ENCODE measurements at regions not wholly inside any gene's neighbourhood (a gene's known extent, or its start where the extent isn't known, plus 50 kb on each side); places are given as distances from the start of the nearest gene placed in this dataset.

DNA sequence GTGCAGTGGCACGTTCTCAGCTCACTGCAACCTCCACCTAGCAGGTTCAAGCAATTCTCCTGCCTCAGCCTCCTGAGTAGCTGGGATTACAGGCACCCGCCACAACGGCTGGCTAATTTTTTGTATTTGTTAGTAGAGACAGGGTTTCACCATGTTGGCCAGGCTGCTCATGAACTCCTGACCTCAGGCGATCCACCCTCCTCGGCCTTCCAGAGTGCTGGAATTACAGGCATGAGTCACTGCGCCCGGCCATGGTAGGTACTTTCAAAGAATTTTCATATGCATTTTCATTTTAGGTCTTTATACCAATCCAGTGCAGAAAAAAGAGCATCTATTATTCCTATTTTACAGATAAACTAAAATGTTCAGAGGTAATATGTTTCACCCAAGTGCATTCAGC, 411.3 kb upstream of the USP15 start:
- POLR2A ChIA-PET, result no interaction called here
- in situ Hi-C loops (cut with MboI), result no loop called here
- no peak overlapping the region for H2AFZ ChIP-seq (ENCODE audit: low read depth, low read length)
- no peaks in the 10 kb centered on the region for H3K9me1 ChIP-seq (ENCODE audit: control insufficient read depth, insufficient read depth, low read length)
- no peaks in the 10 kb centered on the region for H3K36me3 ChIP-seq (ENCODE audit: control insufficient read depth, insufficient read depth, low read length)
- CTCF ChIA-PET (ENCODE audit: low intra/inter-chr PET ratio), result no interaction called here
- TF ChIP-seq ZNF253 (CRISPR knock-in tag; conservative IDR thresholded peaks at IDR 0.05), result no peak
- no peak for TF ChIP-seq MTF1 (CRISPR knock-in tag; IDR thresholded peaks at IDR 0.05; ENCODE audit: borderline replicate concordance)
- no peak for TF ChIP-seq TCF3 (CRISPR knock-in tag; IDR thresholded peaks at IDR 0.05)
- no peak for TF ChIP-seq BACH1 (tag; IDR thresholded peaks at IDR 0.05)
- TF ChIP-seq PTTG1 (tag; IDR thresholded peaks at IDR 0.05; ENCODE audit: low read depth), result no peak
- TF ChIP-seq PURB (CRISPR knock-in tag; IDR thresholded peaks at IDR 0.05; ENCODE audit: low read depth), result no peak
- TF ChIP-seq SMAD1 (IDR thresholded peaks at IDR 0.05; ENCODE audit: low read depth, low read length, partially characterized antibody), result no peak
- no peak for TF ChIP-seq CHCHD3 (CRISPR knock-in tag; IDR thresholded peaks at IDR 0.05)
- no peak for TF ChIP-seq NR1H2 (CRISPR knock-in tag; IDR thresholded peaks at IDR 0.05)
- TF ChIP-seq ZNF77 (CRISPR knock-in tag; IDR thresholded peaks at IDR 0.05), result no peak
- TF ChIP-seq, protein P1, sequence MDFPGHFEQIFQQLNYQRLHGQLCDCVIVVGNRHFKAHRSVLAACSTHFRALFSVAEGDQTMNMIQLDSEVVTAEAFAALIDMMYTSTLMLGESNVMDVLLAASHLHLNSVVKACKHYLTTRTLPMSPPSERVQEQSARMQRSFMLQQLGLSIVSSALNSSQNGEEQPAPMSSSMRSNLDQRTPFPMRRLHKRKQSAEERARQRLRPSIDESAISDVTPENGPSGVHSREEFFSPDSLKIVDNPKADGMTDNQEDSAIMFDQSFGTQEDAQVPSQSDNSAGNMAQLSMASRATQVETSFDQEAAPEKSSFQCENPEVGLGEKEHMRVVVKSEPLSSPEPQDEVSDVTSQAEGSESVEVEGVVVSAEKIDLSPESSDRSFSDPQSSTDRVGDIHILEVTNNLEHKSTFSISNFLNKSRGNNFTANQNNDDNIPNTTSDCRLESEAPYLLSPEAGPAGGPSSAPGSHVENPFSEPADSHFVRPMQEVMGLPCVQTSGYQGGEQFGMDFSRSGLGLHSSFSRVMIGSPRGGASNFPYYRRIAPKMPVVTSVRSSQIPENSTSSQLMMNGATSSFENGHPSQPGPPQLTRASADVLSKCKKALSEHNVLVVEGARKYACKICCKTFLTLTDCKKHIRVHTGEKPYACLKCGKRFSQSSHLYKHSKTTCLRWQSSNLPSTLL (IDR thresholded peaks at IDR 0.05), result no peak
- no peak for TF ChIP-seq NR2F6 (CRISPR knock-in tag; IDR thresholded peaks at IDR 0.05)
- no peak for TF ChIP-seq ZNF224 (CRISPR knock-in tag; IDR thresholded peaks at IDR 0.05)
- no peak for TF ChIP-seq ZNF311 (CRISPR knock-in tag; IDR thresholded peaks at IDR 0.05)
- TF ChIP-seq CBX1 (IDR thresholded peaks at IDR 0.05; ENCODE audit: low read depth), result no peak
- no peak for FAIRE-seq
- no peak overlapping the region for H3K9ac ChIP-seq (ENCODE audit: insufficient read depth in 1 of 2, low read depth in 2 of 2, low read length in 2 of 2)
- H3K27ac ChIP-seq (ENCODE audit: extremely low read depth, low read depth, low read length), result no peak overlapping the region
- H3K4me2 ChIP-seq (ENCODE audit: insufficient read depth, low read length), result no peak overlapping the region
- intact Hi-C loops (cut with micrococcal nuclease), result no loop called here
- 0% methylated on average over 7 of the region's 7 CpGs for WGBS (ENCODE audit: insufficient coverage, low coverage, missing lambda C conversion rate)
- no TSS peak for BruUV-seq (replicated peaks)
- ATAC-seq, result no peak
- H3K79me2 ChIP-seq (ENCODE audit: control insufficient read depth, insufficient read depth, low read length), result no peaks in the 10 kb centered on the region
- no peaks in the 10 kb centered on the region for H3K9me3 ChIP-seq (replicated peaks; ENCODE audit: control insufficient read depth, insufficient read depth, low read depth, low read length)
- DNase-seq (ENCODE audit: extremely low read depth in 1 of 4, low spot score in 3 of 4), result no peak
- H3K4me3 ChIP-seq, result no peak overlapping the region
- no peaks in the 10 kb centered on the region for H4K20me1 ChIP-seq (replicated peaks; ENCODE audit: control insufficient read depth, insufficient read depth, low read length)
- no peaks in the 10 kb centered on the region for H3K4me1 ChIP-seq (replicated peaks in 1 of 2; ENCODE audit: control insufficient read depth in 2 of 2, insufficient read depth in 2 of 2, low read length in 2 of 2)
- H3K27me3 ChIP-seq (ENCODE audit: control insufficient read depth in 2 of 2, insufficient read depth in 2 of 2, low read length in 2 of 2), result no peaks in the 10 kb centered on the region

All from K562 (cell line).